ENCODE measurements at regions not wholly inside any gene's neighbourhood (a gene's known extent, or its start where the extent isn't known, plus 50 kb on each side); places are given as distances from the start of the nearest gene placed in this dataset.

DNA sequence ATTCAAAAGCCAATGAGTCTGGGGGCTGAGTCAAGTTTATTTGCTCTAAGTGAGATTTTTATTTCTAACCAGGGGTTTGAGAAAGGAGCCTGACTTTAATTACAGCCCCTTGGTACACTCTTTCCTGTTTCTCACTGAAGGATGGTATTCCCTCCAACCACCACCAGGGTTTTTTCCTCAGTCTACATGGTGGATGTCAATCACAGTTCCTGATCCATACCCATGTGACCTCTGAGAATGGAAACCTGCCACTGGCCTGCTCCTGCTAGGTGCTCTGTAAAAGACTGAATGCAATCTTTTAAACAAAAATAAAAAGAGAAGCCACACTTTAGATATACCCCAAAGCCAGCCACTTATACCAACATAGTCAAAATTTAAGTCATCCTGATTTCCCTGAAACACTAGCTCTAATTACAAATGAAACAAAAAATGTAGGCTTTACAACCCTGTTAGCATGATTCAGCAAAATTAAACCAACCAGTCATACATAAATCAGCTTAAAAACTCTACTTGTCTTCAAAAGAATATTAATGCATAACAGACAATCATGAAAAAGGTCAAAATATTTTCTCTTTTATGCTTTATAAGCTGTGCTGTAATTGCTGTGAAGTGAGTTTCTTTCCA is 112.1 kb upstream of the NWD2 start:
- TF ChIP-seq POLR2A (IDR thresholded peaks at IDR 0.05) (no peak), POLR2AphosphoS5 (IDR thresholded peaks at IDR 0.05) (no peak), EP300 (IDR thresholded peaks at IDR 0.05) (no peak)
- TF ChIP-seq, protein P1, sequence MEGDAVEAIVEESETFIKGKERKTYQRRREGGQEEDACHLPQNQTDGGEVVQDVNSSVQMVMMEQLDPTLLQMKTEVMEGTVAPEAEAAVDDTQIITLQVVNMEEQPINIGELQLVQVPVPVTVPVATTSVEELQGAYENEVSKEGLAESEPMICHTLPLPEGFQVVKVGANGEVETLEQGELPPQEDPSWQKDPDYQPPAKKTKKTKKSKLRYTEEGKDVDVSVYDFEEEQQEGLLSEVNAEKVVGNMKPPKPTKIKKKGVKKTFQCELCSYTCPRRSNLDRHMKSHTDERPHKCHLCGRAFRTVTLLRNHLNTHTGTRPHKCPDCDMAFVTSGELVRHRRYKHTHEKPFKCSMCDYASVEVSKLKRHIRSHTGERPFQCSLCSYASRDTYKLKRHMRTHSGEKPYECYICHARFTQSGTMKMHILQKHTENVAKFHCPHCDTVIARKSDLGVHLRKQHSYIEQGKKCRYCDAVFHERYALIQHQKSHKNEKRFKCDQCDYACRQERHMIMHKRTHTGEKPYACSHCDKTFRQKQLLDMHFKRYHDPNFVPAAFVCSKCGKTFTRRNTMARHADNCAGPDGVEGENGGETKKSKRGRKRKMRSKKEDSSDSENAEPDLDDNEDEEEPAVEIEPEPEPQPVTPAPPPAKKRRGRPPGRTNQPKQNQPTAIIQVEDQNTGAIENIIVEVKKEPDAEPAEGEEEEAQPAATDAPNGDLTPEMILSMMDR (IDR thresholded peaks at IDR 0.05): no peak
- Histone ChIP-seq H3K9me3 (no peaks in the 10 kb centered on the region), H3K27ac (no peak overlapping the region), H3K27me3 (no peaks in the 10 kb centered on the region), H3K4me1 (no peaks in the 10 kb centered on the region), H3K4me3 (no peak overlapping the region), H3K36me3 (no peaks in the 10 kb centered on the region)
- ATAC-seq: no peak

DNA sequence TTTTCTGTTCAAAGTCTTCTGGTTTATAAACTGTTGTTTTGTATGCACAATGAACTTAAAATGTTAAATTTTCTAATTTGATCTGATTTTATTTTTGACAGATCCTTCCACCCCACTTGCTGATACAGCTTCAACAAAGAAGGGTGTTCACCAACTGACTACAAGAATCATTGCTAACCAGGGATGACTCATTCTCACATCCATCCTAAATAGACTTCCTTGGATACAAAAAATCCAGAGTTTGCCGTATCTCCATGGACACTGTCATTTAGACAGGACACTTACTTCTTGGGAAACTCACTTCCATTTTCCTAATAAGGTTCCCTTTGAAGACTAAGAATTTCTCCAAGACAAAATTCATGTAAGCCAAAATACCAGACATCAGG is 111.6 kb upstream of the NWD2 start:
- ATAC-seq: no peak
- no peak for TF ChIP-seq EP300 (IDR thresholded peaks at IDR 0.05)
- TF ChIP-seq, protein P1 (IDR thresholded peaks at IDR 0.05): no peak
- no peak for TF ChIP-seq POLR2A (IDR thresholded peaks at IDR 0.05)
- no peak for TF ChIP-seq POLR2AphosphoS5 (IDR thresholded peaks at IDR 0.05)
- H3K4me1 ChIP-seq: no peaks in the 10 kb centered on the region
- H3K9me3 ChIP-seq: no peaks in the 10 kb centered on the region
- 50 to 67% methylated on average over 1 of the region's 1 CpG for WGBS, 2 donors (ENCODE audit: low coverage in 1 of 2)
- no peak overlapping the region for H3K27ac ChIP-seq
- H3K36me3 ChIP-seq: no peaks in the 10 kb centered on the region
- H3K27me3 ChIP-seq: no peaks in the 10 kb centered on the region
- no peak overlapping the region for H3K4me3 ChIP-seq

DNA sequence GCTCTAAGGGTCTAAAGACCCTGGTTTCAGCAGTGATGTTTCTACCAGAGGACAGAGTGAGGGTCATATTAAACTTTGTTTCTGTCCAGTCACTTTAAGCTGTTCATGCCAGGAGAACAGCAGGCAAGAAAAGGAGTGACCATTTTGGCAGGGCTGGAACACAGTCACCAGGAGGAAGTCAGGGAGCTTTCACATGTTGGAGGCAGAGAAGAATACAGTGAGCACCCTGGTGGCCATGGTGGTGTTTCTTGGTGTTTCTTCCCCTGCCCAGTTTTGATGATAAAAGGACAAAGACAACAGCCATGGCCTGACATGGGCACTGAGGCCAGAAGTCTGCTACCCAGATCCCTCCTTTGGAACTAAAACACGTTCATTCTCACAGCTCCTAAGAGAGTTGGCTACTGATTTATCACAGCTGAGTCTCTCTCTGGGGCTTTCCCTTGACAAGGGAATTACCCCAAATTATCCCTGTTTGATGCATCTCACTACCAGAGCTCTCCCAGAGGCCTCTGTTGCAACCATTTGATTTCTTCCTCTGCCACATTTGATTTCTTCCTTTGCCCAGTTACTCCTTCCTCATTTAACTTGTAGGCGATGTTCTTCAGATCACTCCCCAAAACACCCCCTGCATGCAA is 106.4 kb upstream of the NWD2 start:
- Histone ChIP-seq H3K27me3 (no peaks in the 10 kb centered on the region), H3K36me3 (no peaks in the 10 kb centered on the region), H3K27ac (no peak overlapping the region), H3K4me1 (no peaks in the 10 kb centered on the region), H3K9me3 (peaks cover 0 to 8% (median 0%) of the 10 kb centered on the region in 3 donors), H3K4me3 (no peak overlapping the region)
- TF ChIP-seq EP300 (IDR thresholded peaks at IDR 0.05): no peak
- no peak for TF ChIP-seq POLR2AphosphoS5 (IDR thresholded peaks at IDR 0.05)
- no peak for TF ChIP-seq POLR2A (IDR thresholded peaks at IDR 0.05)
- TF ChIP-seq, protein P1 (IDR thresholded peaks at IDR 0.05): no peak
- WGBS, 2 donors (ENCODE audit: low coverage in 1 of 2): 70 to 80% methylated on average over 2 of the region's 2 CpGs
- no peak for ATAC-seq

DNA sequence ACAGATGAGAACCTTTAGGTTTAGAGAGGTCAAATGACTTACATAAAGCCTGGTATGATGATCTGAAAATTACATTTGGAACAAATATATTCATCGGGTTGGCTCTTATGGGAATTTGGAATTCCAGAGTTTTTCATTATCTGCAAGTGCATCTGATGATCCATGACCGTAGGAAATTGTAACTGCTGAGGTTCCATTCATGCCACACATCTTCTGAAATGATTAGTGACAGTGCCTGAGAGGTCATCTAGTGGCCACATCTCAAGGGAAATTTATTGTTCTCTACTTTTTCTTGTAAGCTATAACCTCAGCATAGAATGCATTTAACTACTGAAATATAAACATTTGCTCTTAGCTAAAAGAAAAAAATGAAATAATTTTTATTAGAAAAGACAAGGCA is 105.8 kb upstream of the NWD2 start:
- Histone ChIP-seq H3K27ac (no peak overlapping the region), H3K4me3 (no peak overlapping the region), H3K36me3 (no peaks in the 10 kb centered on the region), H3K9me3 (peaks cover 0 to 8% (median 0%) of the 10 kb centered on the region in 3 donors), H3K4me1 (no peaks in the 10 kb centered on the region), H3K27me3 (no peaks in the 10 kb centered on the region)
- 32 to 60% methylated on average over 2 of the region's 2 CpGs for WGBS, 2 donors (ENCODE audit: low coverage in 1 of 2)
- TF ChIP-seq, protein P1 (IDR thresholded peaks at IDR 0.05): no peak
- no peak for TF ChIP-seq EP300 (IDR thresholded peaks at IDR 0.05)
- no peak for TF ChIP-seq POLR2A (IDR thresholded peaks at IDR 0.05)
- TF ChIP-seq POLR2AphosphoS5 (IDR thresholded peaks at IDR 0.05): no peak
- ATAC-seq: no peak

DNA sequence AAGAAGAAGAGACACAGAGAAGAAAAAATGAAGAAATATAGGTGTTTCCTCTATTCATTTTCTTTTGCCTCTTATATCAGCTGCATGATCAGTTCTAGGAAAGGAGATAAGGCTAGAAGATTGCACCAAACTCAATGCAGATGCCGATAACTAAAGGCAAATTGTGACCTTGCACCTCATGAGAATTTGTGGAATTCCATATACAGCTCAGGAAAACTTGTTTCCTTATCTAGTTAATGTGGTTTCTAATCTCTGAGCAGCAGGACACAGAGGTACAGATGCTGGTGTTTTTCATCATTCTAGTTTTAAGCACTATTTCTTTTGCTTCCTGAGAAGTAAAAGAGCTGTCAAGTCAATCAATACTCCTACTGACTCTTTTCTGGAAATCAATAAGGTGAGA is 104.6 kb upstream of the NWD2 start:
- TF ChIP-seq, protein P1 (IDR thresholded peaks at IDR 0.05): no peak
- TF ChIP-seq POLR2AphosphoS5 (IDR thresholded peaks at IDR 0.05) (no peak), EP300 (IDR thresholded peaks at IDR 0.05) (no peak), POLR2A (IDR thresholded peaks at IDR 0.05) (no peak)
- Histone ChIP-seq H3K27ac (no peak overlapping the region), H3K4me1 (no peaks in the 10 kb centered on the region), H3K27me3 (no peaks in the 10 kb centered on the region), H3K36me3 (no peaks in the 10 kb centered on the region), H3K9me3 (peaks cover 0 to 8% (median 0%) of the 10 kb centered on the region in 3 donors), H3K4me3 (no peak overlapping the region)
- WGBS, 2 donors (ENCODE audit: low coverage in 1 of 2): 22 to 33% methylated on average over 1 of the region's 1 CpG
- no peak for ATAC-seq
